ENCODE measurements at regions not wholly inside any gene's neighbourhood (a gene's known extent, or its start where the extent isn't known, plus 50 kb on each side); places are given as distances from the start of the nearest gene placed in this dataset.

DNA sequence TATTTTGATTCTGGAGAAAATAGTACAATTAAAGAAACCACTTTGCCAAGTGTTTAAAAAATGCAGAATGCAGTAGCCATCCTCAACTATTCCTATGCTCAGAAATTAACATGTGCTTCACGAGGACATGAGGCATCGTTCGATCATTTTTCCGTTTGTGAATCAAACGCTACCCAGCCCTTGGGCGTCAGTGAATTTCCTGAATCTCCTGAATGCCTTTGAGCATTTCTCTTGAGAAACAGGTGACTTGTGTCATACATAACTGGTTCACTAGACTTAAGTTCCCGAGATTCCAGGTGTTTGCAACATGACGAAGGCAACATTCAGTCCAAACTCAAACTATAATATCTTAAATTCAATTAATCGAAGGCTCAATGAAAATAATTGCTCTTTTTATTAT is 110.0 kb upstream of the ALKAL2 start (continued):
- TF ChIP-seq TSC22D2 (CRISPR knock-in tag; IDR thresholded peaks at IDR 0.05; ENCODE audit: borderline replicate concordance), result no peak
- TF ChIP-seq BCLAF1 (IDR thresholded peaks at IDR 0.05), result no peak

DNA sequence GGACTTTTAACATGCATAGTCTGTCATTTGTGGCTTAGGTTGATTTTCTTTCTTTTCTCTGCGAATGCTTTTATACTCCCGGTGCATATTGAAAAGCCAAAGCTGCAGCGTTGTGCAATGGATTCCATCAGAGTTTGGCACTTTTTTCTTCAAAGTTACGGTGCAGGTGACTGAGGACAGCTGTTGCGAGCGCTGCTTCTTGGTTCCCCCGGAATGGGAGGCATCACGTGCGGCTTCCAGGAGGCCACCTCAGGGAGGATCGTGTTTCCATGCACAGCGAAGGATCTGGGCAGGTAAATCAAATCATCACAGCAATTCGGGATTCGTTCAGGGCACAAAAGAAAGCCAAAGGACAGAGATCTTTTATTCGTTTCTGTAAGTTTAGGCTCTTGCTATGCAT is 109.6 kb upstream of the ALKAL2 start:
- TF ChIP-seq ZSCAN9 (CRISPR knock-in tag; IDR thresholded peaks at IDR 0.05; ENCODE audit: borderline replicate concordance), result no peak
- TF ChIP-seq MIXL1 (CRISPR knock-in tag; IDR thresholded peaks at IDR 0.05), result no peak
- TF ChIP-seq ZNF12 (CRISPR knock-in tag; IDR thresholded peaks at IDR 0.05), result no peak
- TF ChIP-seq, protein P1, sequence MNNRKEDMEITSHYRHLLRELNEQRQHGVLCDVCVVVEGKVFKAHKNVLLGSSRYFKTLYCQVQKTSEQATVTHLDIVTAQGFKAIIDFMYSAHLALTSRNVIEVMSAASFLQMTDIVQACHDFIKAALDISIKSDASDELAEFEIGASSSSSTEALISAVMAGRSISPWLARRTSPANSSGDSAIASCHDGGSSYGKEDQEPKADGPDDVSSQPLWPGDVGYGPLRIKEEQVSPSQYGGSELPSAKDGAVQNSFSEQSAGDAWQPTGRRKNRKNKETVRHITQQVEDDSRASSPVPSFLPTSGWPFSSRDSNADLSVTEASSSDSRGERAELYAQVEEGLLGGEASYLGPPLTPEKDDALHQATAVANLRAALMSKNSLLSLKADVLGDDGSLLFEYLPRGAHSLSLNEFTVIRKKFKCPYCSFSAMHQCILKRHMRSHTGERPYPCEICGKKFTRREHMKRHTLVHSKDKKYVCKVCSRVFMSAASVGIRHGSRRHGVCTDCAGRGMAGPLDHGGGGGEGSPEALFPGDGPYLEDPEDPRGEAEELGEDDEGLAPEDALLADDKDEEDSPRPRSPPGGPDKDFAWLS (CRISPR knock-in tag; IDR thresholded peaks at IDR 0.05; ENCODE audit: borderline replicate concordance), result no peak
- no peak for TF ChIP-seq ZNF430 (CRISPR knock-in tag; IDR thresholded peaks at IDR 0.05)
- no peak overlapping the region for H3K9ac ChIP-seq (ENCODE audit: insufficient read depth, low read depth, low read length)
- H3K4me1 ChIP-seq (ENCODE audit: insufficient read depth, low read length), result no peaks in the 10 kb centered on the region
- no peak overlapping the region for H3K4me3 ChIP-seq (replicated peaks in 1 of 3; ENCODE audit: insufficient read depth in 1 of 3, low read depth in 2 of 3, low read length in 3 of 3)
- H2AFZ ChIP-seq (ENCODE audit: low read length), result no peak overlapping the region
- no peaks in the 10 kb centered on the region for H4K20me1 ChIP-seq (ENCODE audit: insufficient read depth, low read length)
- in situ Hi-C loops (cut with HindIII; ENCODE audit: extremely low pct_ligation_motif_present, low pct_unique_long_range_greater_than_20kb) (no loop called here), intact Hi-C loops (cut with micrococcal nuclease; ENCODE audit: unreplicated experiment) (no loop called here)
- H3K36me3 ChIP-seq (replicated peaks in 1 of 2; ENCODE audit: control insufficient read depth in 1 of 2, insufficient read depth in 2 of 2, low read length in 2 of 2), result no peaks in the 10 kb centered on the region
- H3K4me2 ChIP-seq (ENCODE audit: low read depth, low read length), result no peak overlapping the region
- no peaks in the 10 kb centered on the region for H3K79me2 ChIP-seq (ENCODE audit: insufficient read depth, low read length)
- DNase-seq (ENCODE audit: low spot score) (no peak), ATAC-seq (no peak), FAIRE-seq (no peak)
- ChIA-PET POLR2A (no interaction called here), CTCF (ENCODE audit: low intra/inter-chr PET ratio, low total read pairs) (no interaction called here)
- BruUV-seq (replicated peaks), result no TSS peak
- no peak overlapping the region for H3K27ac ChIP-seq (ENCODE audit: extremely low read length, insufficient read depth, low read length)
- no peaks in the 10 kb centered on the region for H3K9me3 ChIP-seq (ENCODE audit: low read length)
- WGBS (ENCODE audit: low lambda C conversion rate), result 38% methylated on average over 14 of the region's 14 CpGs
- H3K27me3 ChIP-seq (ENCODE audit: control insufficient read depth in 1 of 2, insufficient read depth in 2 of 2, low read length in 2 of 2), result peaks cover 1 to 47% of the 10 kb centered on the region in 2 experiments; a peak in 4 of 5 replicates

All from HepG2 (cell line).